Activated naive CD8-positive, alpha-beta T cell treated with anti-CD3 and anti-CD28 coated beads, Interleukin-2, amount 50 U/mL, for 24 hours (primary cell): ENCODE measurements at regions not wholly inside any gene's neighbourhood (a gene's known extent, or its start where the extent isn't known, plus 50 kb on each side); places are given as distances from the start of the nearest gene placed in this dataset.

Experiments
- ATAC-seq: fragments of 150-1000 bp; cut with Tn5 transposase; one replicate; pipeline ENCODE4 v1.10.0; 2021
- DNase-seq: peaks from one replicate; pipeline ENCODE4 v3.0.0; 2021
- H3K27ac Mint-ChIP-seq: one replicate; pipeline ENCODE4 v1.8.0; 2021; ENCODE audit warnings: mild to moderate bottlenecking, mixed read lengths
- H3K27me3 Mint-ChIP-seq: one replicate; pipeline ENCODE4 v1.8.0; 2021; ENCODE audit warnings: mixed read lengths
- H3K36me3 Mint-ChIP-seq: one replicate; pipeline ENCODE4 v1.8.0; 2021; ENCODE audit warnings: low read depth, mixed read lengths
- H3K4me1 Mint-ChIP-seq: one replicate; pipeline ENCODE4 v1.8.0; 2021; ENCODE audit warnings: mixed read lengths
- H3K4me3 Mint-ChIP-seq: one replicate; pipeline ENCODE4 v1.8.0; 2021; ENCODE audit warnings: mild to moderate bottlenecking, moderate library complexity, mixed read lengths
- H3K9me3 Mint-ChIP-seq: one replicate; pipeline ENCODE4 v1.8.0; 2021; ENCODE audit warnings: mixed read lengths

- H3K9me3 Mint-ChIP-seq: peaks cover 12% of the 10 kb centered on the region
- no peak for ATAC-seq
- H3K4me3 Mint-ChIP-seq: no peak overlapping the region
- H3K36me3 Mint-ChIP-seq: no peaks in the 10 kb centered on the region
- no peaks in the 10 kb centered on the region for H3K4me1 Mint-ChIP-seq
- H3K27ac Mint-ChIP-seq: no peak overlapping the region
- no peak for DNase-seq
- no peaks in the 10 kb centered on the region for H3K27me3 Mint-ChIP-seq
These were observed 927.9 kb downstream of the MAT2B start for GRCh38 chr5:164433106-164433870.

GRCh38 chr5:164435576-164435975 lies 930.2 kb downstream of the MAT2B start:
- DNase-seq: no peak
- no peak for ATAC-seq
- Mint-ChIP-seq H3K27ac (no peak overlapping the region), H3K4me1 (no peaks in the 10 kb centered on the region), H3K27me3 (no peaks in the 10 kb centered on the region), H3K36me3 (no peaks in the 10 kb centered on the region), H3K4me3 (no peak overlapping the region), H3K9me3 (peaks cover 15% of the 10 kb centered on the region)

DNA sequence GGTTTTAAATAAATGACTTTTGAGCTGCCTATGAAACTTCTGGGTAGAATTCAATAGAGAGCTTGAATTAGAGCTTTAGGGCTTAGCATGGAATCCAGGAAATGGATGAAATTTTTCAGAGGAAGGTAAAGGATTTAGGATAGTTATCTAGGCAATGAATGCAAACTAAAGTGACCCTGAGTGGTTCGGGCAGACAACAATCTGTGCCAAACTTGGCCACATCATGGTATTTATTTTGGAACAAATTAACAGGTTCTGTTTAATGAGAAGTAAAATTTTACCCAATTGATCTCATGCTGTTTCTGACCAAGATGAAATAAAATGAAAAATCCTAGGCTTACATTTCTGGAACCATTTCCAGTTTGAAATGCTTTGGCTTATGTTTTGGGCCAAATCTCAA lies 934.4 kb downstream of the MAT2B start:
- Mint-ChIP-seq H3K9me3 (peaks cover 17% of the 10 kb centered on the region), H3K4me3 (no peak overlapping the region), H3K27me3 (no peaks in the 10 kb centered on the region), H3K4me1 (no peaks in the 10 kb centered on the region), H3K27ac (no peak overlapping the region), H3K36me3 (no peaks in the 10 kb centered on the region)
- ATAC-seq (no peak), DNase-seq (no peak)

- no peak overlapping the region for H3K27ac Mint-ChIP-seq
- DNase-seq (no peak), ATAC-seq (no peak)
- no peaks in the 10 kb centered on the region for H3K27me3 Mint-ChIP-seq
- H3K9me3 Mint-ChIP-seq: no peaks in the 10 kb centered on the region
- no peaks in the 10 kb centered on the region for H3K36me3 Mint-ChIP-seq
- no peak overlapping the region for H3K4me3 Mint-ChIP-seq
- H3K4me1 Mint-ChIP-seq: no peaks in the 10 kb centered on the region
These were observed 944.0 kb downstream of the MAT2B start for GRCh38 chr5:164449460-164449859.

DNA sequence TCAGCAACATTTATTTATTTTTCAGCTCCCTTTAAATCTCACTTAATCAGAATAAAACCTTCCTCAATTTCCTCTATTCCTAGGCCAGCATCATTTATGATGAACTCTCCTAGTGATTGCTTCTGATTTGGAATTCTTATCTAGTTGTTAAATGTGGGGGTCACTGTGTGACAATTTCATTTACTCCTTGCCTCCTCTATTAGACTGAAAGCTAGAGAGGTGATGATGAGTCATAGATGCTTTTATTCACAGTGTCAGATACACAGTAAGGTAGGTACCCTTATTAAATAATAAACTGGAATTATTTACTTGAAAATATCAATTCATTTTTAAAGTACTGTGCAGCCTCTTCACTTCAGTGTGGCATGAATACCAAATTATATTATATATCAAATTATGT lies 960.6 kb downstream of the MAT2B start:
- ATAC-seq (no peak), DNase-seq (no peak)
- Mint-ChIP-seq H3K27ac (no peak overlapping the region), H3K4me3 (no peak overlapping the region), H3K9me3 (peaks cover 3% of the 10 kb centered on the region), H3K27me3 (no peaks in the 10 kb centered on the region), H3K36me3 (no peaks in the 10 kb centered on the region), H3K4me1 (no peaks in the 10 kb centered on the region)

- ATAC-seq: no peak
These were observed 964.9 kb downstream of the MAT2B start for GRCh38 chr5:164470312-164470711.

DNA sequence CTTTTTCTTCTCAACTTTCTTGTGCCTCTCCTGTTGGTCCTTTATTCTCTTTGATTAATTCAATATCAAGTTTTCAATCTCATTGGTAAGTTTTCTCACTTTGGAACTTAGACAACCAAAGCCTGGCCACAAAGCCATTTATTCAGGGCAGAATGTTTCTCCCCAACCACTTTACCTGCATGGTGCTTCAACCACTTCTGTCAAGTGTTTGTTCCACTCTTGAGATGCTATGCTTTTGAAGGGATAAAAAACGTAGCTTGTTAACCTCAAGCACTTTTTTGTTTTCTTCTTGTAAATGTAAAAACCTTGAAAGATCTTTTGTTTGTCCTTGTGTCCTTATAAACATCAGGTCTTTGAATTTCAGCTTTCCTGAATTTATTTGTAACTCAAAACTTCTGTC lies 966.7 kb downstream of the MAT2B start:
- no peaks in the 10 kb centered on the region for H3K27me3 Mint-ChIP-seq
- no peak for ATAC-seq

More at GRCh38 chr5:164470312-164470711, 964.9 kb downstream of the MAT2B start:
- Mint-ChIP-seq H3K27ac (no peak overlapping the region), H3K9me3 (peaks cover 3% of the 10 kb centered on the region), H3K36me3 (no peaks in the 10 kb centered on the region), H3K4me1 (no peaks in the 10 kb centered on the region), H3K4me3 (no peak overlapping the region), H3K27me3 (no peaks in the 10 kb centered on the region)
- no peak for DNase-seq

DNA sequence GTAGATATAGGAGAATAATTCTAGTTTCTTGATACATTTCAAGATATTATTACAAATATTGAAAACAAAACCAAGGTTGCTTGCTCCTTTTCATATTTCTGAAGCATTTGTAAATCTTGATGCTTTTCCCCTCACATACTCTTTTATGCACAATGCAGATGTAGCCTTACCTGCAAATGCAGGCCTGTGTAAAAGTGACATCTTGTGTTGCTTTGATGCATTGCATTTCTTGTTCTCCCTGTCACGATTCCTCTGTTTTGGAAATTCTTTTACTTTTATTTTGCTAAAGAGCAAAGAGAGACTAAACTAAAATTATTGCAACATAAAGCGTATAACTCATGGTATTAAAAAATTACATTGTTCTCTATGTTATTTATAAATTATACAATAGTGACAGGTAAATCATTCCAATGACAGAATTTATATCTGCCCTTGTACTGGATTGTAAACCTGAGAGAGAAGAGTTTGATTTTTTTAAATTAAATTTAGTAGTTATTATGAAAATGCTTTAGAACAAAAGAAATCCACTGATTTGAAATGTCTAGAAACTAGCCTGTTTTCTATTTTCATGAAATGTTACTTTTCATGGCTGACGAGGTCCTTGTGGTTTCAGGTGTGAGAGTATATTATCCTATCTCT lies 970.0 kb downstream of the MAT2B start:
- H3K27me3 Mint-ChIP-seq: no peaks in the 10 kb centered on the region
- no peak overlapping the region for H3K27ac Mint-ChIP-seq
- H3K4me3 Mint-ChIP-seq: no peak overlapping the region
- peaks cover 12% of the 10 kb centered on the region for H3K9me3 Mint-ChIP-seq
- H3K4me1 Mint-ChIP-seq: no peaks in the 10 kb centered on the region
- DNase-seq (no peak), ATAC-seq (no peak)
- no peaks in the 10 kb centered on the region for H3K36me3 Mint-ChIP-seq

More for the DNA sequence above, 966.7 kb downstream of the MAT2B start:
- DNase-seq: no peak
- Mint-ChIP-seq H3K9me3 (peaks cover 3% of the 10 kb centered on the region), H3K36me3 (no peaks in the 10 kb centered on the region), H3K27ac (no peak overlapping the region), H3K4me1 (no peaks in the 10 kb centered on the region), H3K4me3 (no peak overlapping the region)

DNA sequence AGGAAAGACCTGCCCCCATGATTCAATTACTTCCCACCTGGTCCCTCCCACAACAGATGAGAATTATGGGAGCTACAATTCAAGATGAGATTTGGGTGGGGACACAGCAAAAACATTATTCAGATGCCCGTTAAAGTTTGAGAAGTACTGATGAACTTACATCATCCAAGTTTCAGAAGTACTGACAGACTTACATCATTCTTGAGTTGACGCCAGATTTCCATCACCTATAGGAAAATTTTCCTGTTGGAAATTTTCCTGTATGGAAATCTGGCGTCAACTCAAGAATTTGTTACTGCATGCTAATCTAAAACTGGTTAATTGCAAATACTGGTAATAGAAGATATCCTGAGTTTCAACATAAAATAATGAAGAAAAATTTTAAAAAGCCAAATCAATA lies 975.9 kb downstream of the MAT2B start:
- ATAC-seq (no peak), DNase-seq (no peak)
- Mint-ChIP-seq H3K4me1 (no peaks in the 10 kb centered on the region), H3K27me3 (no peaks in the 10 kb centered on the region), H3K36me3 (no peaks in the 10 kb centered on the region), H3K27ac (no peak overlapping the region), H3K4me3 (no peak overlapping the region), H3K9me3 (peaks cover 21% of the 10 kb centered on the region)

DNA sequence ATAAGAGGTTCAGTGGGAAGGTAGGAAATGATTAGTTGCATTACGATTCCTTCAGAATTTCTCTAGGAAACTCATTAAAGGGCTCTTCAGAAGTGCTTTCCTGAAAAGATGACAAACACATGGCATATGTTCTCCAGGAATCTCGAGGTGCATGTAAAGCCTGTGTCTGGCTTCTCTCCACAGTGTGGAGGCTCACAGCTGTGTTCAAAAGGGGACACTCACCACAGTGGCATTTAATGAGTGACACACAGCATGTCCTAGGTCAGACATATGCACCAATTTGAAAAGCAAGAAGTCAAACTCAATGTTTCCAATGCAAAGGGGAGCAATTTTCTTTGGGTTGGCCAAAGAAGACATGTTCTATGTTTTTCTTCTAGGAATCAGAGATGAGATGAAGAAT lies 976.9 kb downstream of the MAT2B start:
- Mint-ChIP-seq H3K4me3 (no peak overlapping the region), H3K36me3 (no peaks in the 10 kb centered on the region), H3K9me3 (peaks cover 21% of the 10 kb centered on the region), H3K27ac (no peak overlapping the region), H3K4me1 (no peaks in the 10 kb centered on the region), H3K27me3 (no peaks in the 10 kb centered on the region)
- no peak for ATAC-seq
- DNase-seq: no peak

DNA sequence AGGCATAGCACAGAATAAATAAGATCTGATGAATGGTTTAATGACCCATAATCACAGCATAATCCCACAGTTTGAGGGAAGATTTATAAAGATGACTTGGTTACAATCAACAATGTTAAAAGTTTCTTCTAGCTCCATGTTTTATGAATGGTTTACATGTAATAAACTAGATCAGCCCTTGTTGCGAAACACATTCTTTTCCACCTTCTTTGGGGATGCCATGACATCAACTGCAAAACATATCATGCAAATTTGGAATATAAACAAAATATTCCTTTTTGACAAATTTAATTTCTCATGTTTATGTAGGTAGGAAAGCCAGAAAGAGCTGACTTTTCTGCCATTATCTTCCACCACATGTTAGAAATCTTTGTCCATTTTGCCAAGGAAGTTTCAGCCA lies 979.5 kb downstream of the MAT2B start:
- H3K4me1 Mint-ChIP-seq: no peaks in the 10 kb centered on the region
- H3K27ac Mint-ChIP-seq: no peak overlapping the region
- H3K36me3 Mint-ChIP-seq: no peaks in the 10 kb centered on the region
- no peaks in the 10 kb centered on the region for H3K27me3 Mint-ChIP-seq
- H3K4me3 Mint-ChIP-seq: no peak overlapping the region
- no peak for DNase-seq
- ATAC-seq: no peak
- H3K9me3 Mint-ChIP-seq: peaks cover 19% of the 10 kb centered on the region

- Mint-ChIP-seq H3K27me3 (no peaks in the 10 kb centered on the region), H3K9me3 (peaks cover 11% of the 10 kb centered on the region)
- ATAC-seq: no peak
These were observed 982.5 kb downstream of the MAT2B start for GRCh38 chr5:164487939-164488338.

GRCh38 chr5:164497311-164498064 lies 992.1 kb downstream of the MAT2B start:
- Mint-ChIP-seq H3K27me3 (no peaks in the 10 kb centered on the region), H3K27ac (no peak overlapping the region), H3K9me3 (no peaks in the 10 kb centered on the region), H3K4me1 (no peaks in the 10 kb centered on the region), H3K36me3 (no peaks in the 10 kb centered on the region), H3K4me3 (no peak overlapping the region)
- ATAC-seq (no peak), DNase-seq (no peak)

More at GRCh38 chr5:164487939-164488338, 982.5 kb downstream of the MAT2B start:
- Mint-ChIP-seq H3K4me1 (no peaks in the 10 kb centered on the region), H3K4me3 (no peak overlapping the region), H3K27ac (no peak overlapping the region), H3K36me3 (no peaks in the 10 kb centered on the region)
- no peak for DNase-seq

- no peaks in the 10 kb centered on the region for H3K9me3 Mint-ChIP-seq
These were observed 993.0 kb downstream of the MAT2B start for GRCh38 chr5:164498438-164498837.

GRCh38 chr5:164500856-164501255 lies 995.4 kb downstream of the MAT2B start:
- Mint-ChIP-seq H3K4me1 (no peaks in the 10 kb centered on the region), H3K36me3 (no peaks in the 10 kb centered on the region), H3K9me3 (no peaks in the 10 kb centered on the region), H3K27ac (no peak overlapping the region), H3K4me3 (no peak overlapping the region), H3K27me3 (no peaks in the 10 kb centered on the region)
- DNase-seq (no peak), ATAC-seq (no peak)

More at GRCh38 chr5:164498438-164498837, 993.0 kb downstream of the MAT2B start:
- Mint-ChIP-seq H3K4me1 (no peaks in the 10 kb centered on the region), H3K4me3 (no peak overlapping the region), H3K27me3 (no peaks in the 10 kb centered on the region), H3K36me3 (no peaks in the 10 kb centered on the region), H3K27ac (no peak overlapping the region)
- no peak for DNase-seq
- no peak for ATAC-seq
